RKO (cell line): ENCODE measurements at regions not wholly inside any gene's neighbourhood (a gene's known extent, or its start where the extent isn't known, plus 50 kb on each side); places are given as distances from the start of the nearest gene placed in this dataset.

ENCODE experiments used
- DNase-seq: peaks from one replicate; pipeline ENCODE4 v3.0.0-alpha.2; 2016; ENCODE audit warnings: low spot score

GRCh38 chr10:25661632-25662031, 272.4 kb upstream of the MYO3A start:
- no peak for DNase-seq

- DNase-seq = no peak
Measured at GRCh38 chr10:25666276-25666675, 267.8 kb upstream of the MYO3A start.

GRCh38 chr10:25675204-25675603, 258.8 kb upstream of the MYO3A start:
- no peak for DNase-seq

- DNase-seq = no peak
Measured at GRCh38 chr10:25675615-25676014, 258.4 kb upstream of the MYO3A start.

GRCh38 chr10:25678220-25678619, 255.8 kb upstream of the MYO3A start:
- DNase-seq = no peak

- DNase-seq = no peak
Measured at GRCh38 chr10:25678666-25679065, 255.4 kb upstream of the MYO3A start.

GRCh38 chr10:25682203-25682851, 251.7 kb upstream of the MYO3A start:
- DNase-seq = peak; percentile 57

- no peak for DNase-seq
Measured at GRCh38 chr10:25683344-25683743, 250.7 kb upstream of the MYO3A start.

- no peak for DNase-seq
Measured at GRCh38 chr10:25687521-25687920, 246.5 kb upstream of the MYO3A start.

GRCh38 chr10:25689346-25690100, 244.5 kb upstream of the MYO3A start:
- no peak for DNase-seq

GRCh38 chr10:25692761-25693160, 241.3 kb upstream of the MYO3A start:
- no peak for DNase-seq

- DNase-seq = no peak
Measured at GRCh38 chr10:25694206-25694933, 239.7 kb upstream of the MYO3A start.

GRCh38 chr10:25694971-25695370, 239.1 kb upstream of the MYO3A start:
- DNase-seq = no peak

GRCh38 chr10:25695586-25695985, 238.4 kb upstream of the MYO3A start:
- no peak for DNase-seq

- no peak for DNase-seq
Measured at GRCh38 chr10:25696013-25696708, 237.9 kb upstream of the MYO3A start.

- DNase-seq = no peak
Measured at GRCh38 chr10:25697412-25697811, 236.6 kb upstream of the MYO3A start.

GRCh38 chr10:25698638-25699037, 235.4 kb upstream of the MYO3A start:
- no peak for DNase-seq

GRCh38 chr10:25699631-25700030, 234.4 kb upstream of the MYO3A start:
- no peak for DNase-seq

- no peak for DNase-seq
Measured at GRCh38 chr10:25701652-25702051, 232.4 kb upstream of the MYO3A start.

GRCh38 chr10:25704622-25705021, 229.4 kb upstream of the MYO3A start:
- no peak for DNase-seq

- no peak for DNase-seq
Measured at GRCh38 chr10:25707572-25707971, 226.5 kb upstream of the MYO3A start.

- DNase-seq = no peak
Measured at GRCh38 chr10:25707976-25708671, 225.9 kb upstream of the MYO3A start.
